Left kidney (tissue), 1 donor: ENCODE measurements at regions not wholly inside any gene's neighbourhood (a gene's known extent, or its start where the extent isn't known, plus 50 kb on each side); places are given as distances from the start of the nearest gene placed in this dataset.
"Not testable (repeated sequence)": the region's sequence is repeated elsewhere in the genome, so short reads cannot be mapped to it uniquely, and the experiment has no call there.

Experiments used
- DNase-seq: peaks from one replicate; pipeline ENCODE4 v3.0.0-alpha.2; 2013

GRCh38 chr2:595141-595815 lies 81.9 kb downstream of the TMEM18 start:
- no peak for DNase-seq

GRCh38 chr2:594297-594949 lies 82.8 kb downstream of the TMEM18 start:
- no peak for DNase-seq

GRCh38 chr2:593356-594026 lies 83.7 kb downstream of the TMEM18 start:
- no peak for DNase-seq

GRCh38 chr2:592737-593136 lies 84.5 kb downstream of the TMEM18 start:
- DNase-seq: no peak

GRCh38 chr2:590214-591175 lies 86.7 kb downstream of the TMEM18 start:
- no peak for DNase-seq

- DNase-seq: no peak
Observed at GRCh38 chr2:589281-590130, 87.7 kb downstream of the TMEM18 start.

- no peak for DNase-seq
Observed at GRCh38 chr2:588074-588645, 89.0 kb downstream of the TMEM18 start.

- no peak for DNase-seq
Observed at GRCh38 chr2:587087-587960, 89.9 kb downstream of the TMEM18 start.

- no peak for DNase-seq
Observed at GRCh38 chr2:586641-587076, 90.5 kb downstream of the TMEM18 start.

GRCh38 chr2:584863-585823 lies 92.1 kb downstream of the TMEM18 start:
- no peak for DNase-seq

GRCh38 chr2:583666-584065 lies 93.5 kb downstream of the TMEM18 start:
- no peak for DNase-seq

- DNase-seq: no peak
Observed at GRCh38 chr2:582792-583528, 94.2 kb downstream of the TMEM18 start.

GRCh38 chr2:582289-582688 lies 94.9 kb downstream of the TMEM18 start:
- DNase-seq: not testable (repeated sequence)

- DNase-seq: no peak
Observed at GRCh38 chr2:579961-580360, 97.2 kb downstream of the TMEM18 start.

- no peak for DNase-seq
Observed at GRCh38 chr2:579351-579886, 97.8 kb downstream of the TMEM18 start.

GRCh38 chr2:576292-576691 lies 100.9 kb downstream of the TMEM18 start:
- no peak for DNase-seq

GRCh38 chr2:575727-576236 lies 101.4 kb downstream of the TMEM18 start:
- DNase-seq: no peak
